CD4-positive, alpha-beta T cell (primary cell): ENCODE measurements at regions not wholly inside any gene's neighbourhood (a gene's known extent, or its start where the extent isn't known, plus 50 kb on each side); places are given as distances from the start of the nearest gene placed in this dataset.

ENCODE experiments used
- ATAC-seq: fragments of 200-7000 bp; cut with Tn5 transposase; one replicate; pipeline ENCODE4 v1.10.0; 2022; ENCODE audit warnings: mild to moderate bottlenecking; ENCODE audit not compliant: poor library complexity
- CTCF ChIA-PET: fragments of 350-600 bp; sonication (Branson Sonifier 250); formaldehyde crosslinking; loops from one replicate; lab custom pipeline; 2021; ENCODE audit warnings: antibody characterized with exemption, inconsistent platforms; lab: Charles Lee
- POLR2A ChIA-PET: fragments of 350-600 bp; sonication (Branson Sonifier 250); formaldehyde crosslinking; loops from one replicate; lab custom pipeline; 2021; ENCODE audit warnings: antibody characterized with exemption, inconsistent platforms; lab: Charles Lee
- DNase-seq, 14 experiments: peaks; one replicate each; pipeline ENCODE4 v3.0.0-alpha.2; 2013 to 2020; ENCODE audit warnings: mixed read lengths in 2 of 14
- H3K27ac ChIP-seq, 2 donors: one replicate each; pipeline versions ENCODE4 v1.5.1 to v1.7.0; 2013; ENCODE audit warnings: low read length in 2 of 2, low read depth in 1 of 2, mild to moderate bottlenecking in 1 of 2
- H3K27me3 ChIP-seq, 2 experiments: 1 replicate in 1 of 2; 2 replicates in 1 of 2; pipeline versions ENCODE4 v1.6.1 to v1.7.0; 2013; ENCODE audit warnings: low read length in 2 of 2, control low read depth in 1 of 2, mild to moderate bottlenecking in 1 of 2, moderate library complexity in 1 of 2; ENCODE audit not compliant: insufficient read depth in 2 of 2, control insufficient read depth in 1 of 2
- H3K36me3 ChIP-seq: one replicate; pipeline ENCODE4 v1.6.1; 2013; ENCODE audit warnings: low read length, control low read depth; ENCODE audit not compliant: insufficient read depth
- H3K4me1 ChIP-seq: one replicate; pipeline ENCODE4 v1.6.1; 2013; ENCODE audit warnings: low read length, control low read depth; ENCODE audit not compliant: insufficient read depth
- H3K4me3 ChIP-seq: one replicate; pipeline ENCODE4 v1.5.1; 2013; ENCODE audit warnings: mild to moderate bottlenecking, low read length, moderate library complexity
- H3K9me3 ChIP-seq, 2 experiments: 1 replicate in 1 of 2; 2 replicates in 1 of 2; pipeline versions ENCODE4 v1.6.1 to v1.7.0; 2013; ENCODE audit warnings: low read length in 2 of 2, mild to moderate bottlenecking in 2 of 2, control low read depth in 1 of 2, moderate library complexity in 1 of 2; ENCODE audit not compliant: control insufficient read depth in 1 of 2, insufficient read depth in 1 of 2
- H3K27ac Mint-ChIP-seq: one replicate; pipeline ENCODE4 v1.8.0; 2020; ENCODE audit warnings: mixed read lengths
- H3K27me3 Mint-ChIP-seq: one replicate; pipeline ENCODE4 v1.8.0; 2021; ENCODE audit warnings: mixed read lengths
- H3K36me3 Mint-ChIP-seq: one replicate; pipeline ENCODE4 v1.8.0; 2021; ENCODE audit warnings: low read depth, mixed read lengths
- H3K4me1 Mint-ChIP-seq: one replicate; pipeline ENCODE4 v1.8.0; 2021; ENCODE audit warnings: low read depth, mixed read lengths
- H3K4me3 Mint-ChIP-seq: one replicate; pipeline ENCODE4 v1.8.0; 2020; ENCODE audit warnings: mild to moderate bottlenecking, mixed read lengths
- H3K9me3 Mint-ChIP-seq: one replicate; pipeline ENCODE4 v1.8.0; 2020; ENCODE audit warnings: mixed read lengths
- CTCF ChIP-seq: fragments of 200-600 bp; IDR thresholded peaks from one replicate; pipeline ENCODE4 v1.8.0; 2022; ENCODE audit warnings: antibody characterized with exemption, mild to moderate bottlenecking
- intact Hi-C, 2 experiments: fragments of 100-400 bp; cut with DNase I in 1 of 2; cut with micrococcal nuclease in 1 of 2; formaldehyde crosslinking; loops; one replicate each; pipeline versions ENCODE4 v1.15.1 to v1.9.0; 2023 to 2025; cut with DNase I, micrococcal nuclease

GRCh38 chr2:77712601-77713000, 190.4 kb upstream of the LRRTM4 start:
- DNase-seq (no peak), ATAC-seq (no peak)
- H3K4me1 Mint-ChIP-seq, result no peaks in the 10 kb centered on the region
- Histone ChIP-seq H3K9me3 (no peaks in the 10 kb centered on the region), H3K4me3 (no peak overlapping the region), H3K27ac (no peak overlapping the region), H3K27me3 (no peaks in the 10 kb centered on the region), H3K36me3 (no peaks in the 10 kb centered on the region), H3K4me1 (no peaks in the 10 kb centered on the region)
- H3K9me3 Mint-ChIP-seq, result peaks cover 3% of the 10 kb centered on the region
- no peaks in the 10 kb centered on the region for H3K27me3 Mint-ChIP-seq
- no peak overlapping the region for H3K4me3 Mint-ChIP-seq
- TF ChIP-seq CTCF, result no peak
- POLR2A ChIA-PET, result no interaction called here
- no peak overlapping the region for H3K27ac Mint-ChIP-seq
- CTCF ChIA-PET, result no interaction called here
- H3K36me3 Mint-ChIP-seq, result no peaks in the 10 kb centered on the region
- intact Hi-C loops, result no loop called here

- POLR2A ChIA-PET, result no interaction called here
Measured at GRCh38 chr2:77713412-77713811, 191.2 kb upstream of the LRRTM4 start.

GRCh38 chr2:77720115-77720514, 197.9 kb upstream of the LRRTM4 start:
- ChIA-PET CTCF (no interaction called here), POLR2A (no interaction called here)
- intact Hi-C loops, result no loop called here
- Histone ChIP-seq H3K27ac (no peak overlapping the region), H3K9me3 (no peaks in the 10 kb centered on the region), H3K4me3 (no peak overlapping the region), H3K4me1 (no peaks in the 10 kb centered on the region), H3K36me3 (no peaks in the 10 kb centered on the region), H3K27me3 (no peaks in the 10 kb centered on the region)
- Mint-ChIP-seq H3K27me3 (no peaks in the 10 kb centered on the region), H3K27ac (no peak overlapping the region), H3K4me3 (no peak overlapping the region), H3K4me1 (no peaks in the 10 kb centered on the region), H3K9me3 (peaks cover 8% of the 10 kb centered on the region), H3K36me3 (no peaks in the 10 kb centered on the region)
- ATAC-seq (no peak), DNase-seq (no peak)
- no peak for TF ChIP-seq CTCF

More at GRCh38 chr2:77713412-77713811, 191.2 kb upstream of the LRRTM4 start:
- no peak for ATAC-seq
- Histone ChIP-seq H3K27ac (no peak overlapping the region), H3K36me3 (no peaks in the 10 kb centered on the region), H3K9me3 (no peaks in the 10 kb centered on the region), H3K4me1 (no peaks in the 10 kb centered on the region), H3K27me3 (no peaks in the 10 kb centered on the region), H3K4me3 (no peak overlapping the region)
- no peak for TF ChIP-seq CTCF
- Mint-ChIP-seq H3K36me3 (no peaks in the 10 kb centered on the region), H3K27me3 (no peaks in the 10 kb centered on the region), H3K4me3 (no peak overlapping the region), H3K9me3 (peaks cover 3% of the 10 kb centered on the region), H3K4me1 (no peaks in the 10 kb centered on the region), H3K27ac (no peak overlapping the region)
- CTCF ChIA-PET, result no interaction called here
- no peak for DNase-seq
- intact Hi-C loops, result no loop called here
